ENCODE measurements at regions not wholly inside any gene's neighbourhood (a gene's known extent, or its start where the extent isn't known, plus 50 kb on each side); places are given as distances from the start of the nearest gene placed in this dataset.

GRCh38 chr3:43231276-43232000 lies 54.9 kb upstream of the SNRK start:
- Histone ChIP-seq H4K8ac (ENCODE audit: low read depth in 2 of 2, low read length in 2 of 2) (peak overlapping the region in 1 of 2 experiments; percentile 78; a peak in 1 of 4 replicates), H3K9ac (ENCODE audit: low read depth, low read length) (no peak overlapping the region), H3K4me1 (ENCODE audit: control insufficient read depth, insufficient read depth, low read length) (peaks cover 11% of the 10 kb centered on the region), H3K18ac (ENCODE audit: low read depth, low read length) (peak overlapping the region; percentile 85; the same call in 1 of the 2 replicates), H3K14ac (replicated peaks; ENCODE audit: low read depth, low read length) (peak overlapping the region; percentile 94), H3K23ac (ENCODE audit: low read depth, low read length) (peak overlapping the region; percentile 76), H2AK9ac (replicated peaks; ENCODE audit: low read depth, low read length, poor library complexity) (no peak overlapping the region), H3K9me1 (ENCODE audit: insufficient read depth, low read length) (no peaks in the 10 kb centered on the region), H3K56ac (ENCODE audit: extremely low read depth, insufficient read depth, low read length) (no peak overlapping the region; the same call in 1 of the 2 replicates), H4K20me1 (ENCODE audit: insufficient read depth, low read length) (no peaks in the 10 kb centered on the region), H3K27ac (ENCODE audit: insufficient read depth, low read length) (no peak overlapping the region), H3K4me3 (ENCODE audit: insufficient read depth, low read depth, low read length) (no peak overlapping the region), H3K79me1 (ENCODE audit: low read depth in 1 of 2, low read length in 2 of 2) (no peaks in the 10 kb centered on the region), H2BK15ac (ENCODE audit: low read depth, low read length) (peak overlapping the region; percentile 100; the same call in 2 of the 3 replicates), H2BK5ac (ENCODE audit: low read depth, low read length, poor library complexity, severe bottlenecking) (no peak overlapping the region), H2AFZ (replicated peaks; ENCODE audit: low read length, poor library complexity) (no peak overlapping the region), H2BK20ac (ENCODE audit: low read depth, low read length) (peak overlapping the region; percentile 96), H4K91ac (ENCODE audit: insufficient read depth, low read depth, low read length) (peak overlapping the region; percentile 85), H2AK5ac (ENCODE audit: low read depth, low read length) (peak overlapping the region; percentile 91), H3K4me2 (ENCODE audit: low read depth, low read length) (peak overlapping the region; percentile 59; the same call in 1 of the 2 replicates), H4K5ac (ENCODE audit: low read depth, low read length) (peak overlapping the region; percentile 10; the same call in 1 of the 2 replicates), H2BK120ac (ENCODE audit: low read depth, low read length) (peak overlapping the region; percentile 93), H3K36me3 (ENCODE audit: control insufficient read depth, insufficient read depth, low read length) (no peaks in the 10 kb centered on the region), H3K27me3 (ENCODE audit: control insufficient read depth, insufficient read depth, low read length) (no peaks in the 10 kb centered on the region), H3K4ac (ENCODE audit: low read depth, low read length) (peak overlapping the region; percentile 93; the same call in 1 of the 2 replicates), H3K9me3 (ENCODE audit: control insufficient read depth, insufficient read depth, low read length) (no peaks in the 10 kb centered on the region; the same call in 1 of the 2 replicates)
- ChIA-PET POLR2A (ENCODE audit: unreplicated experiment) (interaction anchor here (0.7 kb wide), 1 partner anchor 193 kb away, joined by 4 read pairs; no protein-coding TSS in a partner anchor), CTCF (interaction anchor here (0.9 kb wide), 1 partner anchor 512 kb away, joined by 4 read pairs; no protein-coding TSS in a partner anchor)
- intact Hi-C loops (cut with micrococcal nuclease): no loop called here
- DNase-seq (peak; percentile 46), ATAC-seq (ENCODE audit: low read depth) (peak; percentile 60)
- dilution Hi-C loops (cut with HindIII; ENCODE audit: low sequenced_read_pairs, unreplicated experiment): no loop called here
- WGBS, 2 experiments (ENCODE audit: extremely low coverage in 2 of 2, insufficient read length in 1 of 2): no CpG with 5 or more reads among the region's 6 CpGs
- in situ Hi-C loops (cut with MboI; ENCODE audit: low sequenced_read_pairs): no loop called here
- no TSS peak for BruUV-seq (replicated peaks)
- TF ChIP-seq MAZ (IDR thresholded peaks at IDR 0.05; ENCODE audit: borderline replicate concordance, low read depth, low read length) (no peak), CEBPB (IDR thresholded peaks at IDR 0.05; ENCODE audit: low read depth, low read length) (no peak), RFX5 (IDR thresholded peaks at IDR 0.05; ENCODE audit: low read depth, low read length) (no peak), CTCF (conservative IDR thresholded peaks at IDR 0.05; ENCODE audit: low read depth, low read length) (no peak), RCOR1 (IDR thresholded peaks at IDR 0.05; ENCODE audit: insufficient replicate concordance, low read length) (no peak), MAFK (IDR thresholded peaks at IDR 0.05; ENCODE audit: low read depth, low read length) (no peak), RAD21 (IDR thresholded peaks at IDR 0.05; ENCODE audit: low read length) (no peak), POLR2A (IDR thresholded peaks at IDR 0.05; ENCODE audit: low read depth, low read length) (no peak), BHLHE40 (IDR thresholded peaks at IDR 0.05; ENCODE audit: low read depth, low read length) (no peak), CHD1 (IDR thresholded peaks at IDR 0.05; ENCODE audit: low read depth, low read length) (no peak), USF2 (IDR thresholded peaks at IDR 0.05; ENCODE audit: low read depth, low read length) (no peak), MXI1 (IDR thresholded peaks at IDR 0.05; ENCODE audit: borderline replicate concordance, low read depth, low read length) (no peak), NFE2L2 (IDR thresholded peaks at IDR 0.05; ENCODE audit: low read depth, low read length) (no peak), ELK1 (IDR thresholded peaks at IDR 0.05; ENCODE audit: borderline replicate concordance, low read depth, low read length) (no peak), SMC3 (IDR thresholded peaks at IDR 0.05; ENCODE audit: low read depth, low read length) (no peak)

Measured in IMR-90 (cell line).